H7 (cell line): ENCODE measurements at regions not wholly inside any gene's neighbourhood (a gene's known extent, or its start where the extent isn't known, plus 50 kb on each side); places are given as distances from the start of the nearest gene placed in this dataset.
"Not testable (repeated sequence)": the region's sequence is repeated elsewhere in the genome, so short reads cannot be mapped to it uniquely, and the experiment has no call there.

Experiments used
- DNase-seq: peaks from one replicate; pipeline ENCODE4 v3.0.0; 2012
- H3K27me3 ChIP-seq: 2 replicates; pipeline ENCODE4 v1.6.0; 2011; ENCODE audit warnings: mild to moderate bottlenecking, low read length; ENCODE audit not compliant: control insufficient read depth, insufficient read depth
- H3K36me3 ChIP-seq: replicated peaks from 2 replicates; pipeline ENCODE4 v1.5.1; 2011; ENCODE audit warnings: low read length; ENCODE audit not compliant: control insufficient read depth, insufficient read depth
- H3K4me3 ChIP-seq: 2 replicates; pipeline ENCODE4 v1.5.1; 2011; ENCODE audit warnings: low read depth, mild to moderate bottlenecking, control low read depth, low read length, moderate library complexity; ENCODE audit not compliant: insufficient read depth

GRCh38 chr4:13998850-13999445 is 371.4 kb upstream of the BOD1L1 start:
- no peak for DNase-seq
- Histone ChIP-seq H3K4me3 (no peak overlapping the region), H3K36me3 (no peaks in the 10 kb centered on the region), H3K27me3 (no peaks in the 10 kb centered on the region)

GRCh38 chr4:14000091-14000814 is 372.7 kb upstream of the BOD1L1 start:
- no peaks in the 10 kb centered on the region for H3K27me3 ChIP-seq
- no peak overlapping the region for H3K4me3 ChIP-seq
- no peak for DNase-seq
- no peaks in the 10 kb centered on the region for H3K36me3 ChIP-seq

GRCh38 chr4:14002331-14002730 is 374.8 kb upstream of the BOD1L1 start:
- not testable (repeated sequence) for H3K36me3 ChIP-seq, H3K4me3 ChIP-seq, DNase-seq, H3K27me3 ChIP-seq

- no peak for DNase-seq
- Histone ChIP-seq H3K36me3 (no peaks in the 10 kb centered on the region), H3K27me3 (no peaks in the 10 kb centered on the region), H3K4me3 (no peak overlapping the region)
Observed at GRCh38 chr4:14008494-14008893, 381.0 kb upstream of the BOD1L1 start.

GRCh38 chr4:14018191-14018853 is 390.8 kb upstream of the BOD1L1 start:
- Histone ChIP-seq H3K27me3 (no peaks in the 10 kb centered on the region), H3K4me3 (no peak overlapping the region), H3K36me3 (no peaks in the 10 kb centered on the region)
- DNase-seq, result no peak

GRCh38 chr4:14022456-14022855 is 394.9 kb upstream of the BOD1L1 start:
- no peak for DNase-seq
- H3K4me3 ChIP-seq, result no peak overlapping the region
- no peaks in the 10 kb centered on the region for H3K36me3 ChIP-seq
- no peaks in the 10 kb centered on the region for H3K27me3 ChIP-seq

GRCh38 chr4:14023036-14023435 is 395.5 kb upstream of the BOD1L1 start:
- DNase-seq, result no peak
- no peaks in the 10 kb centered on the region for H3K36me3 ChIP-seq
- no peak overlapping the region for H3K4me3 ChIP-seq
- H3K27me3 ChIP-seq, result no peaks in the 10 kb centered on the region

GRCh38 chr4:14023896-14024295 is 396.4 kb upstream of the BOD1L1 start:
- no peak for DNase-seq
- Histone ChIP-seq H3K36me3 (no peaks in the 10 kb centered on the region), H3K4me3 (no peak overlapping the region), H3K27me3 (no peaks in the 10 kb centered on the region)

GRCh38 chr4:14025111-14025510 is 397.6 kb upstream of the BOD1L1 start:
- no peak for DNase-seq

GRCh38 chr4:14025891-14026290 is 398.4 kb upstream of the BOD1L1 start:
- no peak for DNase-seq
- H3K4me3 ChIP-seq, result no peak overlapping the region
- H3K27me3 ChIP-seq, result no peaks in the 10 kb centered on the region
- H3K36me3 ChIP-seq, result no peaks in the 10 kb centered on the region

More at GRCh38 chr4:14025111-14025510, 397.6 kb upstream of the BOD1L1 start:
- Histone ChIP-seq H3K27me3 (no peaks in the 10 kb centered on the region), H3K4me3 (no peak overlapping the region), H3K36me3 (no peaks in the 10 kb centered on the region)

- no peak for DNase-seq
- Histone ChIP-seq H3K36me3 (no peaks in the 10 kb centered on the region), H3K4me3 (no peak overlapping the region), H3K27me3 (no peaks in the 10 kb centered on the region)
Observed at GRCh38 chr4:14028862-14029261, 401.3 kb upstream of the BOD1L1 start.

GRCh38 chr4:14035076-14035475 is 407.6 kb upstream of the BOD1L1 start:
- Histone ChIP-seq H3K36me3 (no peaks in the 10 kb centered on the region), H3K4me3 (no peak overlapping the region), H3K27me3 (no peaks in the 10 kb centered on the region)
- DNase-seq, result no peak

- no peak overlapping the region for H3K4me3 ChIP-seq
- H3K36me3 ChIP-seq, result no peaks in the 10 kb centered on the region
- H3K27me3 ChIP-seq, result no peaks in the 10 kb centered on the region
- DNase-seq, result no peak
Observed at GRCh38 chr4:14043203-14043602, 415.7 kb upstream of the BOD1L1 start.

- no peaks in the 10 kb centered on the region for H3K27me3 ChIP-seq
- H3K4me3 ChIP-seq, result no peak overlapping the region
- DNase-seq, result no peak
- H3K36me3 ChIP-seq, result no peaks in the 10 kb centered on the region
Observed at GRCh38 chr4:14046642-14047041, 419.1 kb upstream of the BOD1L1 start.

- no peak for DNase-seq
- no peaks in the 10 kb centered on the region for H3K27me3 ChIP-seq
- no peak overlapping the region for H3K4me3 ChIP-seq
- H3K36me3 ChIP-seq, result no peaks in the 10 kb centered on the region
Observed at GRCh38 chr4:14047840-14048239, 420.3 kb upstream of the BOD1L1 start.
